H9 (cell line): ENCODE measurements at regions not wholly inside any gene's neighbourhood (a gene's known extent, or its start where the extent isn't known, plus 50 kb on each side); places are given as distances from the start of the nearest gene placed in this dataset.

Experiments used
- DNase-seq: peaks from one replicate; pipeline ENCODE4 v3.0.0-alpha.2; 2017
- H2AFZ ChIP-seq: one replicate; pipeline ENCODE4 v1.6.1; 2013; ENCODE audit warnings: mild to moderate bottlenecking, low read length, control low read depth, moderate library complexity
- H2AK5ac ChIP-seq: 2 replicates; pipeline ENCODE4 v1.6.1; 2013; ENCODE audit warnings: low read length, control low read depth, mixed read lengths; ENCODE audit not compliant: insufficient read length
- H2BK120ac ChIP-seq: one replicate; pipeline ENCODE4 v1.6.1; 2013; ENCODE audit warnings: low read depth, mild to moderate bottlenecking, low read length, control low read depth, inconsistent platforms; ENCODE audit not compliant: poor library complexity, severe bottlenecking
- H2BK12ac ChIP-seq: 2 replicates; pipeline ENCODE4 v1.6.1; 2013; ENCODE audit warnings: low read length, control low read depth, mixed read lengths, low read depth; ENCODE audit not compliant: insufficient read length
- H2BK15ac ChIP-seq: 2 replicates; pipeline ENCODE4 v1.6.1; 2013; ENCODE audit warnings: low read depth, low read length, control low read depth
- H2BK20ac ChIP-seq: one replicate; pipeline ENCODE4 v1.6.1; 2013; ENCODE audit warnings: low read depth, mild to moderate bottlenecking, low read length, control low read depth, inconsistent platforms; ENCODE audit not compliant: poor library complexity, severe bottlenecking
- H2BK5ac ChIP-seq: 2 replicates; pipeline ENCODE4 v1.6.1; 2013; ENCODE audit warnings: low read length, control low read depth, mixed read lengths; ENCODE audit not compliant: insufficient read length
- H3K14ac ChIP-seq: 2 replicates; pipeline ENCODE4 v1.6.1; 2013; ENCODE audit warnings: low read length, control low read depth; ENCODE audit not compliant: insufficient read depth
- H3K18ac ChIP-seq: 2 replicates; pipeline ENCODE4 v1.6.1; 2013; ENCODE audit warnings: low read depth, mild to moderate bottlenecking, mixed read lengths, low read length, control low read depth; ENCODE audit not compliant: insufficient read length
- H3K23ac ChIP-seq: 2 replicates; pipeline ENCODE4 v1.6.1; 2013; ENCODE audit warnings: low read length, control low read depth, mixed read lengths, low read depth; ENCODE audit not compliant: insufficient read length
- H3K23me2 ChIP-seq: 2 replicates; pipeline ENCODE4 v1.6.1; 2013; ENCODE audit warnings: low read depth, mild to moderate bottlenecking, mixed read lengths, low read length, control low read depth; ENCODE audit not compliant: insufficient read length, poor library complexity, severe bottlenecking
- H3K27ac ChIP-seq: 2 replicates; pipeline ENCODE4 v1.5.1; 2013; ENCODE audit warnings: low read length, control low read depth, mixed read lengths, low read depth; ENCODE audit not compliant: insufficient read length
- H3K27me3 ChIP-seq: 2 replicates; pipeline ENCODE4 v1.6.1; 2013; ENCODE audit warnings: low read length, control low read depth, inconsistent platforms; ENCODE audit not compliant: insufficient read depth
- H3K4ac ChIP-seq: 2 replicates; pipeline ENCODE4 v1.6.1; 2013; ENCODE audit warnings: low read depth, mild to moderate bottlenecking, control low read depth, inconsistent platforms, low read length, moderate library complexity
- H3K4me1 ChIP-seq: 2 replicates; pipeline ENCODE4 v1.6.1; 2013; ENCODE audit warnings: low read length, control low read depth, inconsistent platforms; ENCODE audit not compliant: insufficient read depth
- H3K4me2 ChIP-seq: 2 replicates; pipeline ENCODE4 v1.6.1; 2013; ENCODE audit warnings: low read length, control low read depth, mixed read lengths; ENCODE audit not compliant: insufficient read length, insufficient read depth
- H3K56ac ChIP-seq: 2 replicates; pipeline ENCODE4 v1.6.1; 2013; ENCODE audit warnings: low read depth, mild to moderate bottlenecking, mixed read lengths, low read length, control low read depth; ENCODE audit not compliant: insufficient read length
- H3K79me1 ChIP-seq: 2 replicates; pipeline ENCODE4 v1.6.1; 2013; ENCODE audit warnings: low read depth, mild to moderate bottlenecking, moderate library complexity, low read length, control low read depth, inconsistent platforms; ENCODE audit not compliant: insufficient read depth, poor library complexity, severe bottlenecking
- H3K79me2 ChIP-seq: 2 replicates; pipeline ENCODE4 v1.6.1; 2013; ENCODE audit warnings: low read length, control low read depth, inconsistent platforms; ENCODE audit not compliant: insufficient read depth
- H3K9ac ChIP-seq: 2 replicates; pipeline ENCODE4 v1.6.1; 2013; ENCODE audit warnings: low read length, control low read depth, mixed read lengths; ENCODE audit not compliant: insufficient read length; ENCODE audit errors: extremely low read depth
- H3K9me3 ChIP-seq: one replicate; pipeline ENCODE4 v1.6.1; 2013; ENCODE audit warnings: low read depth, low read length, inconsistent platforms; ENCODE audit not compliant: control insufficient read depth
- H3T11ph ChIP-seq: one replicate; pipeline ENCODE4 v1.6.1; 2013; ENCODE audit warnings: mild to moderate bottlenecking, low read length, control low read depth, inconsistent platforms
- H4K20me1 ChIP-seq: one replicate; pipeline ENCODE4 v1.6.1; 2013; ENCODE audit not compliant: control insufficient read depth, insufficient read length, insufficient read depth
- H4K5ac ChIP-seq: 2 replicates; pipeline ENCODE4 v1.6.1; 2013; ENCODE audit warnings: low read depth, mild to moderate bottlenecking, mixed read lengths, low read length, control low read depth; ENCODE audit not compliant: insufficient read length
- H4K8ac ChIP-seq: replicated peaks from 2 replicates; pipeline ENCODE4 v1.6.1; 2013; ENCODE audit warnings: low read length, control low read depth, mixed read lengths, low read depth; ENCODE audit not compliant: insufficient read length
- H4K91ac ChIP-seq: 2 replicates; pipeline ENCODE4 v1.6.1; 2013; ENCODE audit warnings: low read depth, mild to moderate bottlenecking, moderate library complexity, mixed read lengths, low read length, control low read depth; ENCODE audit not compliant: insufficient read length
- H3K27ac Mint-ChIP-seq, 3 experiments: 2 replicates in 2 of 3; 3 replicates in 1 of 3; pipeline ENCODE4 v1.8.0; 2020 to 2021; ENCODE audit warnings: mixed read lengths in 3 of 3, mild to moderate bottlenecking in 1 of 3, moderate library complexity in 1 of 3
- H3K27me3 Mint-ChIP-seq: 2 replicates; pipeline ENCODE4 v1.8.0; 2021; ENCODE audit warnings: low read depth, mild to moderate bottlenecking, moderate library complexity, mixed read lengths
- H3K36me3 Mint-ChIP-seq, 3 experiments: 2 replicates in 2 of 3; 3 replicates in 1 of 3; pipeline ENCODE4 v1.8.0; 2020 to 2021; ENCODE audit warnings: low read depth in 3 of 3, mixed read lengths in 3 of 3; ENCODE audit not compliant: insufficient read depth in 1 of 3
- H3K4me1 Mint-ChIP-seq, 2 experiments: 2 replicates each; pipeline ENCODE4 v1.8.0; 2020; ENCODE audit warnings: mixed read lengths in 2 of 2
- H3K4me3 Mint-ChIP-seq, 2 experiments: 2 replicates in 1 of 2; 3 replicates in 1 of 2; pipeline ENCODE4 v1.8.0; 2020 to 2021; ENCODE audit warnings: mild to moderate bottlenecking in 2 of 2, mixed read lengths in 2 of 2, moderate library complexity in 1 of 2
- H3K9me3 Mint-ChIP-seq, 2 experiments: 2 replicates in 1 of 2; 3 replicates in 1 of 2; pipeline ENCODE4 v1.8.0; 2020; ENCODE audit warnings: mild to moderate bottlenecking in 2 of 2, mixed read lengths in 2 of 2, moderate library complexity in 1 of 2
- WGBS: extraction: QIAGEN DNeasy Blood & Tissue Kit; methylation state at CpG from one replicate; pipeline ENCODE4 v1.1.7; 2013; ENCODE audit warnings: missing lambda C conversion rate, low lambda C conversion rate, mixed read lengths; ENCODE audit not compliant: insufficient read length; ENCODE audit errors: extremely low coverage; 5-methylcytosine and 5-hydroxymethylcytosine counted together
- TF ChIP-seq, protein P1 (sequence below): fragments of 200-600 bp; sonication (generic); conservative IDR thresholded peaks from 3 replicates; pipeline ENCODE4 v1.8.0; 2021; ENCODE audit warnings: antibody characterized with exemption, mild to moderate bottlenecking

DNA sequence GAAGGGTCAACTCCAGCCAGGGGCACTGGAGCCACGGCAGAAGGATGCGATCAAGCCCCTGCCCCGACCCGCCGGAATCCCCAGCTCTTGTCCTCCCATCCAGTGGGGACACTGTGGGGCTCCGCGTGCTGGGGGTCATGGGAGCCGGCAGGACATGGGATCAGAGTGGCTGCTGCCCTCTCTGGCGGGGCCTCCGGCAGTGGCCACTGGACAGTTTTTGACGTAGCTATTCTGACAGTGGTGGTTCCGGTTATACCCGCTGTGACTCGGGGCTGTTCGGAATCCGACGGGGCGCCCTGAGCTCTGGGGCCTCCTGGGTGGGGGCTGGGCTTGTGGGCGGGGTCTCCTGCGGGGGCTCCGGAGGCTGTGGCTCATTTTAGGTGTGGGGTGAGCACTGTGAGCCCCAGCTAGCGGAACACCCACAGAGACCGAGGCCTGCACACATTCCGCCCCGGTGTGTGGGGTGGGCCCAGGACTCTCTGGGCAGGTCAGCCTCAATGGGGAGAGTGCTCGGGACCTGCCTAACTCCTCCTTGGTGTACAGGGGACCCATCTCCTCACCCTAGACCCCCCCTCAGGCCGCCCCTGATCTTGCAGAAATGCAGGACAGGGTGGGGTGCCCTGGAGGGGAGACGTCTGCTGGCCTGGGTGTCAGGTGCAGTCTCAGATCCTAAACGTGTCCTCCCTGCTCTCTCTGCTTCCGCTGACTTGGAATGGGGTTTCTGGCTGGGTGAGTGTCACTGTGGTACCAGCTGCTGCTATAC, 374.2 kb downstream of the TMEM121 start:
- Histone ChIP-seq H3K9me3 (peaks cover 87% of the 10 kb centered on the region), H3T11ph (no peak overlapping the region)

More for the DNA sequence above, 374.2 kb downstream of the TMEM121 start:
- Histone ChIP-seq H3K4me1 (no peaks in the 10 kb centered on the region), H3K23ac (no peak overlapping the region), H3K9ac (no peak overlapping the region), H2BK120ac (no peak overlapping the region), H3K56ac (no peak overlapping the region), H3K27ac (no peak overlapping the region), H2AK5ac (no peak overlapping the region), H3K79me1 (no peaks in the 10 kb centered on the region), H3K4me2 (no peak overlapping the region), H2AFZ (no peak overlapping the region), H2BK12ac (no peak overlapping the region), H2BK15ac (no peak overlapping the region), H3K27me3 (no peaks in the 10 kb centered on the region), H3K23me2 (no peaks in the 10 kb centered on the region), H2BK5ac (no peak overlapping the region), H4K20me1 (no peaks in the 10 kb centered on the region), H4K8ac (no peak overlapping the region), H3K4ac (no peak overlapping the region), H3K18ac (no peak overlapping the region), H3K14ac (no peak overlapping the region), H3K79me2 (no peaks in the 10 kb centered on the region), H4K5ac (no peak overlapping the region), H2BK20ac (no peak overlapping the region), H4K91ac (no peak overlapping the region)
- TF ChIP-seq, protein P1, sequence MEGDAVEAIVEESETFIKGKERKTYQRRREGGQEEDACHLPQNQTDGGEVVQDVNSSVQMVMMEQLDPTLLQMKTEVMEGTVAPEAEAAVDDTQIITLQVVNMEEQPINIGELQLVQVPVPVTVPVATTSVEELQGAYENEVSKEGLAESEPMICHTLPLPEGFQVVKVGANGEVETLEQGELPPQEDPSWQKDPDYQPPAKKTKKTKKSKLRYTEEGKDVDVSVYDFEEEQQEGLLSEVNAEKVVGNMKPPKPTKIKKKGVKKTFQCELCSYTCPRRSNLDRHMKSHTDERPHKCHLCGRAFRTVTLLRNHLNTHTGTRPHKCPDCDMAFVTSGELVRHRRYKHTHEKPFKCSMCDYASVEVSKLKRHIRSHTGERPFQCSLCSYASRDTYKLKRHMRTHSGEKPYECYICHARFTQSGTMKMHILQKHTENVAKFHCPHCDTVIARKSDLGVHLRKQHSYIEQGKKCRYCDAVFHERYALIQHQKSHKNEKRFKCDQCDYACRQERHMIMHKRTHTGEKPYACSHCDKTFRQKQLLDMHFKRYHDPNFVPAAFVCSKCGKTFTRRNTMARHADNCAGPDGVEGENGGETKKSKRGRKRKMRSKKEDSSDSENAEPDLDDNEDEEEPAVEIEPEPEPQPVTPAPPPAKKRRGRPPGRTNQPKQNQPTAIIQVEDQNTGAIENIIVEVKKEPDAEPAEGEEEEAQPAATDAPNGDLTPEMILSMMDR: no peak
- Mint-ChIP-seq H3K27me3 (0 out of 2 replicates have a peak, but pooled peaks cover 2% of the 10 kb centered on the region), H3K4me1 (no peaks in the 10 kb centered on the region), H3K36me3 (peaks cover 0 to 22% (median 5%) of the 10 kb centered on the region in 3 experiments; a peak in 6 of 7 replicates), H3K27ac (no peak overlapping the region), H3K9me3 (peaks cover 82 to 95% of the 10 kb centered on the region in 2 experiments), H3K4me3 (no peak overlapping the region)
- no CpG with 5 or more reads among the region's 30 CpGs for WGBS
- no peak for DNase-seq
